Keratinocyte (primary cell): ENCODE measurements at regions not wholly inside any gene's neighbourhood (a gene's known extent, or its start where the extent isn't known, plus 50 kb on each side); places are given as distances from the start of the nearest gene placed in this dataset.

Experiments used
- DNase-seq: peaks from one replicate; pipeline ENCODE4 v3.0.0-alpha.2; 2011; ENCODE audit warnings: low read depth, missing footprints, low spot score
- FAIRE-seq: peaks from 2 replicates; lab custom pipeline; 2011; peaks lifted over from hg19 to GRCh38; lab: Jason Lieb, UNC
- H2AFZ ChIP-seq: 2 replicates; pipeline ENCODE4 v1.6.0; 2012; ENCODE audit warnings: low read length, control low read depth, inconsistent platforms; ENCODE audit not compliant: control insufficient read depth
- H3K27ac ChIP-seq: 2 replicates; pipeline ENCODE4 v1.5.1; 2011; ENCODE audit warnings: low read length; ENCODE audit not compliant: control insufficient read depth, insufficient read depth
- H3K27me3 ChIP-seq: 3 replicates; pipeline ENCODE4 v1.6.0; 2011; ENCODE audit warnings: low read length; ENCODE audit not compliant: control insufficient read depth, insufficient read depth; ENCODE audit errors: extremely low read depth
- H3K36me3 ChIP-seq, 2 experiments: 2 replicates in 1 of 2; 3 replicates in 1 of 2; pipeline ENCODE4 v1.5.1; 2011; ENCODE audit warnings: low read length in 2 of 2, mild to moderate bottlenecking in 1 of 2; ENCODE audit not compliant: control insufficient read depth in 2 of 2, insufficient read depth in 2 of 2; ENCODE audit errors: extremely low read depth in 1 of 2
- H3K4me1 ChIP-seq: 3 replicates; pipeline ENCODE4 v1.5.1; 2011; ENCODE audit warnings: low read length; ENCODE audit not compliant: control insufficient read depth, insufficient read depth; ENCODE audit errors: extremely low read depth
- H3K4me2 ChIP-seq: 3 replicates; pipeline ENCODE4 v1.6.0; 2011; ENCODE audit warnings: low read depth, low read length; ENCODE audit not compliant: control insufficient read depth, insufficient read depth; ENCODE audit errors: extremely low read depth
- H3K4me3 ChIP-seq, 3 experiments: fragments of 200-600 bp in 1 of 3; sonication (generic) in 1 of 3; 2 replicates in 2 of 3; 3 replicates in 1 of 3; pipeline ENCODE4 v1.5.1; 2011 to 2016; ENCODE audit warnings: low read length in 3 of 3, mild to moderate bottlenecking in 3 of 3, control low read depth in 2 of 3, inconsistent platforms in 1 of 3, low read depth in 1 of 3, mixed read lengths in 1 of 3, mixed run types in 1 of 3, moderate library complexity in 1 of 3; ENCODE audit not compliant: control insufficient read depth in 2 of 3, insufficient read depth in 2 of 3; ENCODE audit errors: extremely low read depth in 1 of 3
- H3K79me2 ChIP-seq: 2 replicates; pipeline ENCODE4 v1.6.0; 2012; ENCODE audit warnings: low read length; ENCODE audit not compliant: control insufficient read depth, insufficient read depth
- H3K9ac ChIP-seq: 3 replicates; pipeline ENCODE4 v1.6.0; 2011; ENCODE audit warnings: low read length; ENCODE audit not compliant: control insufficient read depth, insufficient read depth; ENCODE audit errors: extremely low read depth
- H3K9me1 ChIP-seq: 3 replicates; pipeline ENCODE4 v1.6.0; 2011; ENCODE audit warnings: low read length; ENCODE audit not compliant: control insufficient read depth, insufficient read depth; ENCODE audit errors: extremely low read depth
- H3K9me3 ChIP-seq: 2 replicates; pipeline ENCODE4 v1.5.1; 2012; ENCODE audit warnings: low read depth, low read length; ENCODE audit not compliant: control insufficient read depth
- H4K20me1 ChIP-seq: 3 replicates; pipeline ENCODE4 v1.6.0; 2011; ENCODE audit warnings: low read length; ENCODE audit not compliant: control insufficient read depth, insufficient read depth; ENCODE audit errors: extremely low read depth
- EZH2 ChIP-seq: IDR thresholded peaks from one replicate; pipeline ENCODE4 v1.6.1; 2012; ENCODE audit warnings: inconsistent platforms, mild to moderate bottlenecking, low read length, moderate library complexity
- dilution Hi-C: fragments of 300-500 bp; cut with MboI; formaldehyde crosslinking; loops from one replicate; pipeline ENCODE4 v1.7.0; 2020; ENCODE audit warnings: low sequenced_read_pairs; ENCODE audit not compliant: extremely low pct_ligation_motif_present
- TF ChIP-seq, protein P1 (sequence below), 3 experiments: IDR thresholded peaks in 1 of 3; conservative IDR thresholded peaks in 1 of 3; optimal IDR thresholded peaks in 1 of 3; 2 replicates in 2 of 3; 3 replicates in 1 of 3; pipeline versions ENCODE3 to v1.5.1; 2011; ENCODE audit warnings: low read length in 3 of 3, mild to moderate bottlenecking in 3 of 3, moderate library complexity in 2 of 3, control low read depth in 1 of 3, inconsistent platforms in 1 of 3; ENCODE audit not compliant: insufficient read depth in 2 of 3; ENCODE audit errors: extremely low read depth in 1 of 3

GRCh38 chr4:141448490-141448889 is 187.9 kb upstream of the IL15 start:
- no peak for TF ChIP-seq EZH2
- TF ChIP-seq, protein P1, sequence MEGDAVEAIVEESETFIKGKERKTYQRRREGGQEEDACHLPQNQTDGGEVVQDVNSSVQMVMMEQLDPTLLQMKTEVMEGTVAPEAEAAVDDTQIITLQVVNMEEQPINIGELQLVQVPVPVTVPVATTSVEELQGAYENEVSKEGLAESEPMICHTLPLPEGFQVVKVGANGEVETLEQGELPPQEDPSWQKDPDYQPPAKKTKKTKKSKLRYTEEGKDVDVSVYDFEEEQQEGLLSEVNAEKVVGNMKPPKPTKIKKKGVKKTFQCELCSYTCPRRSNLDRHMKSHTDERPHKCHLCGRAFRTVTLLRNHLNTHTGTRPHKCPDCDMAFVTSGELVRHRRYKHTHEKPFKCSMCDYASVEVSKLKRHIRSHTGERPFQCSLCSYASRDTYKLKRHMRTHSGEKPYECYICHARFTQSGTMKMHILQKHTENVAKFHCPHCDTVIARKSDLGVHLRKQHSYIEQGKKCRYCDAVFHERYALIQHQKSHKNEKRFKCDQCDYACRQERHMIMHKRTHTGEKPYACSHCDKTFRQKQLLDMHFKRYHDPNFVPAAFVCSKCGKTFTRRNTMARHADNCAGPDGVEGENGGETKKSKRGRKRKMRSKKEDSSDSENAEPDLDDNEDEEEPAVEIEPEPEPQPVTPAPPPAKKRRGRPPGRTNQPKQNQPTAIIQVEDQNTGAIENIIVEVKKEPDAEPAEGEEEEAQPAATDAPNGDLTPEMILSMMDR (optimal IDR thresholded peaks at IDR 0.05 in 1 of 3, IDR thresholded peaks at IDR 0.05 in 1 of 3, conservative IDR thresholded peaks at IDR 0.05 in 1 of 3; ENCODE audit: extremely low read depth in 1 of 3, insufficient read depth in 2 of 3, low read length in 3 of 3), result no peak
- H3K4me2 ChIP-seq, result no peak overlapping the region
- dilution Hi-C loops, result no loop called here

DNA sequence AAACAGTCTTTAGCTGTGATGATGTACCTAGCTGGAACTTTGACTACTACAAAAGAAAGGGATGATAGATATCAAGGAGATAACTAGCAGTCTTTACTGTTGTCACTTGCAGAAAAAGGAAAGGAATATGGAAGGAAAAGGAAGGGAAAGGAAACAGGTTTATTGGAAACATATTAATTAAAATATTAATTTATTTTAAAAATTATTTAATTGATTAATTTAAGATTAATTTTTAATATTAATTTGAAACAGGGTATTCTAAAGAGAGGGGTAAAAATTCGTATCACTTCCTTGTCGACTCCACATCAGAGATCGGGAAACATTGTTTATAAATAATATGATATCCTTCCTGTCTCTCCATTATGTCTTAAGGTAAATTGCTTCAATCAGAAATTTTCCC is 186.5 kb upstream of the IL15 start:
- H3K4me2 ChIP-seq, result no peak overlapping the region
- no peaks in the 10 kb centered on the region for H3K79me2 ChIP-seq
- H3K9ac ChIP-seq, result no peak overlapping the region
- H3K9me1 ChIP-seq, result no peaks in the 10 kb centered on the region
- TF ChIP-seq EZH2, result no peak
- TF ChIP-seq, protein P1 (optimal IDR thresholded peaks at IDR 0.05 in 1 of 3, IDR thresholded peaks at IDR 0.05 in 1 of 3, conservative IDR thresholded peaks at IDR 0.05 in 1 of 3; ENCODE audit: extremely low read depth in 1 of 3, insufficient read depth in 2 of 3, low read length in 3 of 3), result no peak
- H2AFZ ChIP-seq, result peak overlapping the region; percentile 30
- no peaks in the 10 kb centered on the region for H3K27me3 ChIP-seq
- dilution Hi-C loops, result no loop called here
- DNase-seq, result no peak
- H4K20me1 ChIP-seq, result no peaks in the 10 kb centered on the region
- H3K27ac ChIP-seq, result no peak overlapping the region
- H3K4me3 ChIP-seq, result no peak overlapping the region
- FAIRE-seq, result no peak
- H3K4me1 ChIP-seq, result peaks cover 3% of the 10 kb centered on the region
- H3K36me3 ChIP-seq, result no peaks in the 10 kb centered on the region
- no peaks in the 10 kb centered on the region for H3K9me3 ChIP-seq

More at GRCh38 chr4:141448490-141448889, 187.9 kb upstream of the IL15 start:
- H4K20me1 ChIP-seq, result no peaks in the 10 kb centered on the region
- H3K9me1 ChIP-seq, result no peaks in the 10 kb centered on the region
- no peaks in the 10 kb centered on the region for H3K79me2 ChIP-seq
- H2AFZ ChIP-seq, result no peak overlapping the region
- H3K9ac ChIP-seq, result no peak overlapping the region
- H3K27me3 ChIP-seq, result no peaks in the 10 kb centered on the region
- FAIRE-seq (no peak), DNase-seq (no peak)
- no peaks in the 10 kb centered on the region for H3K4me1 ChIP-seq
- no peaks in the 10 kb centered on the region for H3K36me3 ChIP-seq
- H3K9me3 ChIP-seq, result no peaks in the 10 kb centered on the region
- H3K4me3 ChIP-seq, result no peak overlapping the region
- no peak overlapping the region for H3K27ac ChIP-seq
